Coronary artery (tissue), 2 donors: ENCODE measurements at regions not wholly inside any gene's neighbourhood (a gene's known extent, or its start where the extent isn't known, plus 50 kb on each side); places are given as distances from the start of the nearest gene placed in this dataset.

Experiments
- DNase-seq: peaks from one replicate; pipeline ENCODE4 v3.0.0-alpha.2; 2017; ENCODE audit warnings: low spot score
- H3K27ac ChIP-seq, 2 donors: fragments of 200-600 bp; sonication (generic); one replicate each; pipeline ENCODE4 v1.5.1; 2016 to 2019
- H3K4me3 ChIP-seq: fragments of 200-600 bp; sonication (generic); 2 replicates; pipeline ENCODE4 v1.5.1; 2016; ENCODE audit warnings: mild to moderate bottlenecking, moderate library complexity
- CTCF ChIP-seq: fragments of 200-600 bp; sonication (generic); IDR thresholded peaks from one replicate; pipeline ENCODE4 v1.5.1; 2019; ENCODE audit warnings: antibody characterized with exemption

- no peak for TF ChIP-seq CTCF
- Histone ChIP-seq H3K27ac (no peak overlapping the region), H3K4me3 (no peak overlapping the region)
- DNase-seq = no peak
These were observed 88.8 kb upstream of the SLC24A5 start for GRCh38 chr15:48031973-48032372.

GRCh38 chr15:48032911-48033310 is 87.9 kb upstream of the SLC24A5 start:
- Histone ChIP-seq H3K4me3 (no peak overlapping the region), H3K27ac (no peak overlapping the region)
- no peak for DNase-seq
- no peak for TF ChIP-seq CTCF

GRCh38 chr15:48038221-48038620 is 82.6 kb upstream of the SLC24A5 start:
- no peak for TF ChIP-seq CTCF
- H3K27ac ChIP-seq = no peak overlapping the region
- H3K4me3 ChIP-seq = no peak overlapping the region
- no peak for DNase-seq

GRCh38 chr15:48040166-48040817 is 80.5 kb upstream of the SLC24A5 start:
- TF ChIP-seq CTCF = no peak
- H3K27ac ChIP-seq = no peak overlapping the region
- no peak for DNase-seq

GRCh38 chr15:48041454-48041853 is 79.3 kb upstream of the SLC24A5 start:
- Histone ChIP-seq H3K27ac (no peak overlapping the region), H3K4me3 (no peak overlapping the region)
- DNase-seq = no peak
- TF ChIP-seq CTCF = no peak

More at GRCh38 chr15:48040166-48040817, 80.5 kb upstream of the SLC24A5 start:
- no peak overlapping the region for H3K4me3 ChIP-seq

- H3K27ac ChIP-seq = no peak overlapping the region
- no peak for DNase-seq
- no peak overlapping the region for H3K4me3 ChIP-seq
- no peak for TF ChIP-seq CTCF
These were observed 73.9 kb upstream of the SLC24A5 start for GRCh38 chr15:48046813-48047438.

- Histone ChIP-seq H3K27ac (no peak overlapping the region), H3K4me3 (no peak overlapping the region)
- no peak for TF ChIP-seq CTCF
- DNase-seq = no peak
These were observed 71.1 kb upstream of the SLC24A5 start for GRCh38 chr15:48049736-48050135.
